GM18499 (cell line): ENCODE measurements at regions not wholly inside any gene's neighbourhood (a gene's known extent, or its start where the extent isn't known, plus 50 kb on each side); places are given as distances from the start of the nearest gene placed in this dataset.

ENCODE experiments used
- ATAC-seq: cut with Tn5 transposase; IDR thresholded peaks from one replicate; pipeline ENCODE4 v1.9.1; 2021; ENCODE audit warnings: moderate number of reproducible peaks; ENCODE audit not compliant: insufficient read depth, unreplicated experiment

GRCh38 chr18:51687845-51688585 lies 490.5 kb upstream of the MEX3C start:
- ATAC-seq: no peak

- ATAC-seq: no peak
These were observed 495.1 kb upstream of the MEX3C start for GRCh38 chr18:51692612-51693011.

- ATAC-seq: peak; percentile 64
These were observed 513.9 kb upstream of the MEX3C start for GRCh38 chr18:51711298-51711889.

GRCh38 chr18:51712821-51713220 lies 515.3 kb upstream of the MEX3C start:
- no peak for ATAC-seq

- ATAC-seq: peak; percentile 39
These were observed 518.8 kb upstream of the MEX3C start for GRCh38 chr18:51716277-51716676.

GRCh38 chr18:51721388-51721787 lies 523.9 kb upstream of the MEX3C start:
- no peak for ATAC-seq

GRCh38 chr18:51721996-51722395 lies 524.5 kb upstream of the MEX3C start:
- no peak for ATAC-seq

GRCh38 chr18:51724790-51725721 lies 527.6 kb upstream of the MEX3C start:
- no peak for ATAC-seq

GRCh38 chr18:51726614-51727013 lies 529.1 kb upstream of the MEX3C start:
- no peak for ATAC-seq

GRCh38 chr18:51727780-51728179 lies 530.3 kb upstream of the MEX3C start:
- peak; percentile 67 for ATAC-seq

GRCh38 chr18:51731070-51731469 lies 533.6 kb upstream of the MEX3C start:
- ATAC-seq: no peak

- no peak for ATAC-seq
These were observed 537.1 kb upstream of the MEX3C start for GRCh38 chr18:51734576-51734975.

- ATAC-seq: peak; percentile 83
These were observed 541.7 kb upstream of the MEX3C start for GRCh38 chr18:51739044-51739666.

- ATAC-seq: no peak
These were observed 554.4 kb upstream of the MEX3C start for GRCh38 chr18:51751901-51752300.

GRCh38 chr18:51753365-51754057 lies 556.0 kb upstream of the MEX3C start:
- no peak for ATAC-seq

GRCh38 chr18:51754566-51754965 lies 557.1 kb upstream of the MEX3C start:
- ATAC-seq: no peak

- no peak for ATAC-seq
These were observed 559.9 kb upstream of the MEX3C start for GRCh38 chr18:51757255-51757924.

- no peak for ATAC-seq
These were observed 564.9 kb upstream of the MEX3C start for GRCh38 chr18:51762373-51762772.

GRCh38 chr18:51765606-51766360 lies 568.3 kb upstream of the MEX3C start:
- peak; percentile 61 for ATAC-seq
